HepG2 (cell line): ENCODE measurements at regions not wholly inside any gene's neighbourhood (a gene's known extent, or its start where the extent isn't known, plus 50 kb on each side); places are given as distances from the start of the nearest gene placed in this dataset.

Source experiments
- ATAC-seq: fragments of 200-7000 bp; cut with Tn5 transposase; 3 replicates; pipeline ENCODE4 v1.9.1; 2020; ENCODE audit warnings: mild to moderate bottlenecking, moderate library complexity
- BruUV-seq: library from RNA; stranded (reverse); fragments of 400-500 nt; replicated peaks from 2 replicates; lab custom pipeline; 2021; lab: Mats Ljungman, UMichigan
- CTCF ChIA-PET: fragments of 300-600 bp; formaldehyde crosslinking; extraction: SDS; loops from one replicate; lab custom pipeline; 2021; ENCODE audit warnings: low total read pairs, inconsistent platforms, low intra/inter-chr PET ratio; lab: Yijun Ruan, JAX
- POLR2A ChIA-PET: fragments of 350-600 bp; sonication (Branson Sonifier 250); formaldehyde crosslinking; loops from one replicate; lab custom pipeline; 2020; ENCODE audit warnings: antibody characterized with exemption, inconsistent platforms; lab: Yijun Ruan, JAX
- DNase-seq: peaks from one replicate; pipeline ENCODE4 v3.0.0-alpha.2; 2015; ENCODE audit warnings: low spot score
- FAIRE-seq: peaks from 3 replicates; lab custom pipeline; 2011; peaks lifted over from hg19 to GRCh38; lab: Jason Lieb, UNC
- H2AFZ ChIP-seq: one replicate; pipeline ENCODE4 v1.6.1; 2011; ENCODE audit warnings: low read length, inconsistent platforms
- H3K27ac ChIP-seq: fragments of 300-600 bp; 3 replicates; pipeline ENCODE4 v1.8.0; 2011; ENCODE audit warnings: mixed run types, mild to moderate bottlenecking, mixed read lengths, low read length, inconsistent platforms; ENCODE audit not compliant: insufficient read depth; ENCODE audit errors: extremely low read length
- H3K27me3 ChIP-seq, 2 experiments: fragments of 200-600 bp in 1 of 2; 2 replicates in 1 of 2; 3 replicates in 1 of 2; pipeline versions ENCODE4 v1.6.0 to v1.8.0; 2011; ENCODE audit warnings: low read length in 2 of 2, mild to moderate bottlenecking in 2 of 2, moderate library complexity in 2 of 2, inconsistent platforms in 1 of 2; ENCODE audit not compliant: insufficient read depth in 2 of 2, control insufficient read depth in 1 of 2
- H3K36me3 ChIP-seq, 2 experiments: fragments of 200-600 bp in 1 of 2; replicated peaks in 1 of 2; 2 replicates in 1 of 2; 3 replicates in 1 of 2; pipeline versions ENCODE4 v1.5.1 to v1.8.0; 2011; ENCODE audit warnings: low read length in 2 of 2, inconsistent platforms in 1 of 2; ENCODE audit not compliant: insufficient read depth in 2 of 2, control insufficient read depth in 1 of 2
- H3K4me1 ChIP-seq: 2 replicates; pipeline ENCODE4 v1.5.1; 2012; ENCODE audit warnings: low read length, inconsistent platforms; ENCODE audit not compliant: insufficient read depth
- H3K4me2 ChIP-seq: 2 replicates; pipeline ENCODE4 v1.6.0; 2011; ENCODE audit warnings: low read depth, low read length, inconsistent platforms
- H3K4me3 ChIP-seq, 3 experiments: fragments of 200-600 bp in 1 of 3; sonication (generic), shearing (Covaris generic) in 1 of 3; replicated peaks in 1 of 3; 2 replicates each; pipeline ENCODE4 v1.5.1; 2011 to 2016; ENCODE audit warnings: low read length in 3 of 3, inconsistent platforms in 2 of 3, low read depth in 2 of 3, mild to moderate bottlenecking in 2 of 3, control low read depth in 1 of 3, mixed read lengths in 1 of 3; ENCODE audit not compliant: insufficient read depth in 1 of 3
- H3K79me2 ChIP-seq: one replicate; pipeline ENCODE4 v1.6.1; 2011; ENCODE audit warnings: low read length, inconsistent platforms; ENCODE audit not compliant: insufficient read depth
- H3K9ac ChIP-seq: 2 replicates; pipeline ENCODE4 v1.6.0; 2011; ENCODE audit warnings: mild to moderate bottlenecking, low read depth, low read length, inconsistent platforms; ENCODE audit not compliant: insufficient read depth
- H3K9me3 ChIP-seq: 2 replicates; pipeline ENCODE4 v1.5.1; 2012; ENCODE audit warnings: mild to moderate bottlenecking, low read length
- H4K20me1 ChIP-seq: 2 replicates; pipeline ENCODE4 v1.6.0; 2011; ENCODE audit warnings: inconsistent platforms, mild to moderate bottlenecking, low read length, moderate library complexity; ENCODE audit not compliant: insufficient read depth
- ONECUT2 ChIP-seq: sonication (generic); formaldehyde crosslinking; IDR thresholded peaks from 2 replicates; pipeline ENCODE4 v1.4.0; 2020; ENCODE audit warnings: missing genetic modification reagents
- RFX3 ChIP-seq: IDR thresholded peaks from 2 replicates; pipeline ENCODE4 v1.6.1; 2016; ENCODE audit warnings: missing biosample characterization, missing genetic modification reagents
- SNAPC2 ChIP-seq: sonication (generic); formaldehyde crosslinking; IDR thresholded peaks from 2 replicates; pipeline ENCODE4 v1.8.1; 2022; ENCODE audit warnings: mild to moderate bottlenecking, missing genetic modification reagents
- SRSF4 ChIP-seq: fragments of 200-400 bp; formaldehyde crosslinking; IDR thresholded peaks from one replicate; pipeline ENCODE4 v1.6.1; 2018; ENCODE audit warnings: mild to moderate bottlenecking, low read depth, low read length, moderate library complexity; ENCODE audit not compliant: poor library complexity, severe bottlenecking
- ZFAT ChIP-seq: sonication (generic); formaldehyde crosslinking; conservative IDR thresholded peaks from 2 replicates; pipeline ENCODE4 v1.8.1; 2023; ENCODE audit warnings: missing genetic modification reagents, inconsistent platforms
- ZNF101 ChIP-seq: sonication (generic); formaldehyde crosslinking; IDR thresholded peaks from 2 replicates; pipeline ENCODE4 v1.4.0; 2020; ENCODE audit warnings: mild to moderate bottlenecking, low read depth, missing genetic modification reagents, borderline replicate concordance
- ZNF24 ChIP-seq: fragments of 450-650 bp; IDR thresholded peaks from 2 replicates; pipeline ENCODE4 v1.6.1; 2017; ENCODE audit warnings: antibody characterized with exemption, mild to moderate bottlenecking
- ZNF432 ChIP-seq: sonication (generic); formaldehyde crosslinking; IDR thresholded peaks from 2 replicates; pipeline ENCODE4 v1.5.0; 2020; ENCODE audit warnings: missing genetic modification reagents, mild to moderate bottlenecking, borderline replicate concordance
- ZNF546 ChIP-seq: sonication (generic); formaldehyde crosslinking; conservative IDR thresholded peaks from 2 replicates; pipeline ENCODE4 v1.8.1; 2023; ENCODE audit warnings: mild to moderate bottlenecking, missing genetic modification reagents
- ZNF563 ChIP-seq: sonication (generic); formaldehyde crosslinking; IDR thresholded peaks from 2 replicates; pipeline ENCODE4 v1.8.0; 2022; ENCODE audit warnings: mild to moderate bottlenecking, moderate library complexity, missing genetic modification reagents
- ZNF674 ChIP-seq: sonication (generic); formaldehyde crosslinking; IDR thresholded peaks from 2 replicates; pipeline ENCODE4 v1.5.0; 2020; ENCODE audit warnings: low read depth, mild to moderate bottlenecking, missing genetic modification reagents
- whole genome bisulfite sequencing: methylation state at CpG from one replicate; pipeline ENCODE4 v1.1.6; 2017; ENCODE audit warnings: low lambda C conversion rate; 5-methylcytosine and 5-hydroxymethylcytosine counted together
- in situ Hi-C: cut with HindIII; loops from 2 replicates; pipeline ENCODE4 v1.10.0; 2017; ENCODE audit warnings: low pct_unique_long_range_greater_than_20kb; ENCODE audit not compliant: extremely low pct_ligation_motif_present
- intact Hi-C: fragments of 100-400 bp; cut with micrococcal nuclease; formaldehyde crosslinking; loops from one replicate; pipeline ENCODE4 v1.10.0; 2022; ENCODE audit not compliant: unreplicated experiment
- TF ChIP-seq, protein P1 (sequence below): sonication (generic); formaldehyde crosslinking; IDR thresholded peaks from 2 replicates; pipeline ENCODE4 v1.4.0; 2020; ENCODE audit warnings: mild to moderate bottlenecking, missing genetic modification reagents
- TF ChIP-seq, protein P2 (sequence below): sonication (generic); formaldehyde crosslinking; IDR thresholded peaks from 2 replicates; pipeline ENCODE4 v1.4.0; 2020; ENCODE audit warnings: missing genetic modification reagents, mild to moderate bottlenecking, borderline replicate concordance
- TF ChIP-seq, protein P3 (sequence below): sonication (generic); formaldehyde crosslinking; IDR thresholded peaks from 2 replicates; pipeline ENCODE4 v1.4.0; 2020; ENCODE audit warnings: low read depth, mild to moderate bottlenecking, missing genetic modification reagents
- TF ChIP-seq, protein P4 (sequence below): fragments of 450-650 bp; IDR thresholded peaks from 2 replicates; pipeline ENCODE4 v1.6.1; 2016
- TF ChIP-seq, protein P5 (sequence below): IDR thresholded peaks from 2 replicates; pipeline ENCODE4 v1.6.1; 2016; ENCODE audit warnings: missing genetic modification reagents, missing compliant biosample characterization

DNA sequence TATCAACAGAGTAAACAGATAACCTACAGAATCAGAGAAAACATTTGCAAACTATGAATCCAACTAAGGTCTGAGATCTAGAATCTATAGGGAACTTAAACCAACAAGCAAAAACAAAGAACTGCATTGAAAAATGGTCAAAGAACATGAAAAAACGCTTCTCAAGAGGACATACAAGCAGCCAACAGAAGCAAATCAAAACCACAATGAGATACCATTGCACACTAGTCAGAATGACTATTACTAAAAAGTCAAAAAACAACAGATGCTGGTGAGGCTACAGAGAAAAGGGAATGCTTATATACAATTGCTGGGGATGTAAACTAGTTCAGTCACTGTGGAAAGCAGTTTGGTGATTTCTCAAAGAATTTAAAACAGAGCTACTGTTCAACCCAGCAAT lies 255.7 kb downstream of the TMEM47 start:
- in situ Hi-C loops = no loop called here
- BruUV-seq = no TSS peak
- FAIRE-seq = no peak

DNA sequence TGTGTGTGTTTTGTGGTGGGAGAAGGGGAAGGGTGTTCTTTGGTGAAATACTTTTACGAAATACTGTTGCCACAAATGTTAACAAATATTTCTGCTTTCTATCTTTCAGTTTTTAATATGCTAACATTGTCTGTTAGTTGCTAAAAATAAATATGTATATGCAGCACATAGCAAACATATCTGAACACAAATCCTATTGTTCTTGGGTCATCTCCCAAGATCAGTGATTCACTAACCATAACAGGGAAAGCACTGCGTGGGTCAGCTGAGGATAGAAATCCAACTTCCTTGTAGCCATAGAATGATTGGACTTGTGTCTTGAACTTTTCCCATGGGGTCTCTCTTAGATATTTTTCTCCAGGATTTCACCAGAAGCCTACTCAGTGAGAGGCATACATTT lies 250.3 kb upstream of the FAM47A start:
- Histone ChIP-seq H3K9me3 (no peaks in the 10 kb centered on the region; the same call in 1 of the 2 replicates), H3K27me3 (no peaks in the 10 kb centered on the region), H3K4me3 (no peak overlapping the region), H4K20me1 (no peaks in the 10 kb centered on the region), H3K9ac (no peak overlapping the region), H3K4me2 (no peak overlapping the region), H3K4me1 (no peaks in the 10 kb centered on the region), H2AFZ (no peak overlapping the region), H3K27ac (no peak overlapping the region), H3K79me2 (no peaks in the 10 kb centered on the region), H3K36me3 (no peaks in the 10 kb centered on the region)
- FAIRE-seq = no peak
- ChIA-PET CTCF (no interaction called here), POLR2A (no interaction called here)
- in situ Hi-C loops = no loop called here
- 0% methylated on average over 2 of the region's 2 CpGs for WGBS
- intact Hi-C loops = no loop called here
- DNase-seq = no peak
- BruUV-seq = no TSS peak
- no peak for ATAC-seq
- TF ChIP-seq ZNF101 (CRISPR knock-in tag) (no peak), RFX3 (no peak), ZNF432 (CRISPR knock-in tag) (no peak), ZNF563 (CRISPR knock-in tag) (no peak), ZNF674 (CRISPR knock-in tag) (no peak), ZNF546 (CRISPR knock-in tag) (no peak), ZFAT (CRISPR knock-in tag) (no peak)
- TF ChIP-seq, protein P1, sequence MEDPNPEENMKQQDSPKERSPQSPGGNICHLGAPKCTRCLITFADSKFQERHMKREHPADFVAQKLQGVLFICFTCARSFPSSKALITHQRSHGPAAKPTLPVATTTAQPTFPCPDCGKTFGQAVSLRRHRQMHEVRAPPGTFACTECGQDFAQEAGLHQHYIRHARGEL (CRISPR knock-in tag) = no peak
- TF ChIP-seq, protein P2, sequence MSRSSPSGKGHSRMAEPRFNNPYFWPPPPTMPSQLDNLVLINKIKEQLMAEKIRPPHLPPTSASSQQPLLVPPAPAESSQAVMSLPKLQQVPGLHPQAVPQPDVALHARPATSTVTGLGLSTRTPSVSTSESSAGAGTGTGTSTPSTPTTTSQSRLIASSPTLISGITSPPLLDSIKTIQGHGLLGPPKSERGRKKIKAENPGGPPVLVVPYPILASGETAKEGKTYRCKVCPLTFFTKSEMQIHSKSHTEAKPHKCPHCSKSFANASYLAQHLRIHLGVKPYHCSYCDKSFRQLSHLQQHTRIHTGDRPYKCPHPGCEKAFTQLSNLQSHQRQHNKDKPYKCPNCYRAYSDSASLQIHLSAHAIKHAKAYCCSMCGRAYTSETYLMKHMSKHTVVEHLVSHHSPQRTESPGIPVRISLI (CRISPR knock-in tag) = no peak
- TF ChIP-seq, protein P3, sequence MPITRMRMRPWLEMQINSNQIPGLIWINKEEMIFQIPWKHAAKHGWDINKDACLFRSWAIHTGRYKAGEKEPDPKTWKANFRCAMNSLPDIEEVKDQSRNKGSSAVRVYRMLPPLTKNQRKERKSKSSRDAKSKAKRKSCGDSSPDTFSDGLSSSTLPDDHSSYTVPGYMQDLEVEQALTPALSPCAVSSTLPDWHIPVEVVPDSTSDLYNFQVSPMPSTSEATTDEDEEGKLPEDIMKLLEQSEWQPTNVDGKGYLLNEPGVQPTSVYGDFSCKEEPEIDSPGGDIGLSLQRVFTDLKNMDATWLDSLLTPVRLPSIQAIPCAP (CRISPR knock-in tag) = no peak

More for the DNA sequence above, 255.7 kb downstream of the TMEM47 start:
- DNase-seq (no peak), ATAC-seq (no peak)
- H3K27me3 ChIP-seq = no peaks in the 10 kb centered on the region
- no peaks in the 10 kb centered on the region for H3K9me3 ChIP-seq
- no peak overlapping the region for H3K4me2 ChIP-seq
- H3K27ac ChIP-seq = no peak overlapping the region
- H2AFZ ChIP-seq = no peak overlapping the region
- TF ChIP-seq, protein P4, sequence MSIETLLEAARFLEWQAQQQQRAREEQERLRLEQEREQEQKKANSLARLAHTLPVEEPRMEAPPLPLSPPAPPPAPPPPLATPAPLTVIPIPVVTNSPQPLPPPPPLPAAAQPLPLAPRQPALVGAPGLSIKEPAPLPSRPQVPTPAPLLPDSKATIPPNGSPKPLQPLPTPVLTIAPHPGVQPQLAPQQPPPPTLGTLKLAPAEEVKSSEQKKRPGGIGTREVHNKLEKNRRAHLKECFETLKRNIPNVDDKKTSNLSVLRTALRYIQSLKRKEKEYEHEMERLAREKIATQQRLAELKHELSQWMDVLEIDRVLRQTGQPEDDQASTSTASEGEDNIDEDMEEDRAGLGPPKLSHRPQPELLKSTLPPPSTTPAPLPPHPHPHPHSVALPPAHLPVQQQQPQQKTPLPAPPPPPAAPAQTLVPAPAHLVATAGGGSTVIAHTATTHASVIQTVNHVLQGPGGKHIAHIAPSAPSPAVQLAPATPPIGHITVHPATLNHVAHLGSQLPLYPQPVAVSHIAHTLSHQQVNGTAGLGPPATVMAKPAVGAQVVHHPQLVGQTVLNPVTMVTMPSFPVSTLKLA = no peak
- TF ChIP-seq, protein P5, sequence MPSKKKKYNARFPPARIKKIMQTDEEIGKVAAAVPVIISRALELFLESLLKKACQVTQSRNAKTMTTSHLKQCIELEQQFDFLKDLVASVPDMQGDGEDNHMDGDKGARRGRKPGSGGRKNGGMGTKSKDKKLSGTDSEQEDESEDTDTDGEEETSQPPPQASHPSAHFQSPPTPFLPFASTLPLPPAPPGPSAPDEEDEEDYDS (CRISPR knock-in tag) = no peak
- no peak for TF ChIP-seq ZNF24
- no peak for TF ChIP-seq SNAPC2 (CRISPR knock-in tag)
- no peak for TF ChIP-seq SRSF4
- TF ChIP-seq ONECUT2 (CRISPR knock-in tag) = no peak
- CTCF ChIA-PET = no interaction called here
- no peak overlapping the region for H3K4me3 ChIP-seq
- intact Hi-C loops = no loop called here
- no peaks in the 10 kb centered on the region for H3K79me2 ChIP-seq
- POLR2A ChIA-PET = no interaction called here
- H3K36me3 ChIP-seq = no peaks in the 10 kb centered on the region
- H3K9ac ChIP-seq = no peak overlapping the region
- no peaks in the 10 kb centered on the region for H4K20me1 ChIP-seq
- H3K4me1 ChIP-seq = no peaks in the 10 kb centered on the region
- WGBS = 0% methylated on average over 1 of the region's 1 CpG
